A549 (cell line): ENCODE measurements at regions not wholly inside any gene's neighbourhood (a gene's known extent, or its start where the extent isn't known, plus 50 kb on each side); places are given as distances from the start of the nearest gene placed in this dataset.

Experiments used
- ATAC-seq, 2 experiments: fragments of 200-7000 bp in 1 of 2; fragments of >200 bp in 1 of 2; cut with Nextera tagmentation in 1 of 2; cut with Tn5 transposase in 1 of 2; 3 replicates each; pipeline versions ENCODE4 v1.8.0 to v1.9.1; 2018 to 2020; ENCODE audit warnings: mild to moderate bottlenecking in 1 of 2, moderate library complexity in 1 of 2
- CTCF ChIA-PET: fragments of 300-600 bp; sonication (Branson Sonifier 250); formaldehyde crosslinking; extraction: SDS; loops from one replicate; lab custom pipeline; 2021; ENCODE audit warnings: antibody characterized with exemption, inconsistent platforms; lab: Yijun Ruan, JAX
- POLR2A ChIA-PET: fragments of 350-600 bp; formaldehyde crosslinking; extraction: SDS; loops from one replicate; lab custom pipeline; 2021; ENCODE audit warnings: antibody characterized with exemption, inconsistent platforms; lab: Yijun Ruan, JAX
- DNase-seq, 2 experiments: peaks; one replicate each; pipeline versions ENCODE4 v3.0.0 to v3.0.0-alpha.2; 2011 to 2016; ENCODE audit warnings: low read depth in 1 of 2, low spot score in 1 of 2
- FAIRE-seq: peaks from 2 replicates; lab custom pipeline; 2011; peaks lifted over from hg19 to GRCh38; lab: Jason Lieb, UNC
- H3K27ac ChIP-seq, 2 experiments: fragments of >200 bp; sonication (Bioruptor Twin); formaldehyde crosslinking; 3 replicates each; pipeline ENCODE4 v1.5.1; 2016 to 2017
- H3K4me1 ChIP-seq: fragments of >200 bp; sonication (Bioruptor Twin); formaldehyde crosslinking; 3 replicates; pipeline ENCODE4 v1.6.1; 2016
- H3K4me2 ChIP-seq: fragments of >200 bp; sonication (Bioruptor Twin); formaldehyde crosslinking; 3 replicates; pipeline ENCODE4 v1.6.1; 2016
- H3K4me3 ChIP-seq: fragments of >200 bp; sonication (Bioruptor Twin); formaldehyde crosslinking; 3 replicates; pipeline ENCODE4 v1.5.1; 2016
- H3K9me3 ChIP-seq: fragments of >200 bp; sonication (Bioruptor Twin); formaldehyde crosslinking; 3 replicates; pipeline ENCODE4 v1.6.1; 2016
- BCL3 ChIP-seq: fragments of >200 bp; sonication (Bioruptor Twin); formaldehyde crosslinking; IDR thresholded peaks from 3 replicates; pipeline ENCODE4 v1.6.1; 2016
- BHLHE40 ChIP-seq: IDR thresholded peaks from 2 replicates; pipeline ENCODE4 v1.6.1; 2012; ENCODE audit warnings: low read depth, low read length, inconsistent platforms
- CBX2 ChIP-seq: fragments of 200-600 bp; sonication (generic); IDR thresholded peaks from 2 replicates; pipeline ENCODE4 v1.6.1; 2016; ENCODE audit warnings: low read depth, mild to moderate bottlenecking, borderline replicate concordance
- CEBPB ChIP-seq, 2 experiments: fragments of >200 bp in 1 of 2; sonication (Bioruptor Twin) in 1 of 2; formaldehyde crosslinking in 1 of 2; IDR thresholded peaks; 2 replicates each; pipeline ENCODE4 v1.6.1; 2012 to 2016
- CHD2 ChIP-seq: fragments of 150-350 bp; IDR thresholded peaks from 2 replicates; pipeline ENCODE4 v1.6.1; 2014; ENCODE audit warnings: low read length; ENCODE audit not compliant: partially characterized antibody
- CHD4 ChIP-seq: fragments of 200-600 bp; sonication (generic); IDR thresholded peaks from 2 replicates; pipeline ENCODE4 v1.6.1; 2016; ENCODE audit warnings: antibody characterized with exemption, mild to moderate bottlenecking, borderline replicate concordance
- E2F6 ChIP-seq: IDR thresholded peaks from 2 replicates; pipeline ENCODE4 v1.6.1; 2012; ENCODE audit warnings: low read depth, borderline replicate concordance
- EHF ChIP-seq: fragments of 250-450 bp; sonication (Bioruptor Pico); IDR thresholded peaks from 2 replicates; pipeline ENCODE4 v1.5.0; 2020; ENCODE audit warnings: mild to moderate bottlenecking
- EHMT2 ChIP-seq: fragments of 200-600 bp; sonication (generic); IDR thresholded peaks from 2 replicates; pipeline ENCODE4 v1.6.1; 2016; ENCODE audit warnings: antibody characterized with exemption, low read depth, mild to moderate bottlenecking, moderate library complexity
- ELK1 ChIP-seq: fragments of 150-350 bp; IDR thresholded peaks from 2 replicates; pipeline ENCODE4 v1.6.1; 2014; ENCODE audit warnings: low read depth, mild to moderate bottlenecking, low read length
- HEYL ChIP-seq: fragments of 250-450 bp; sonication (Bioruptor Pico); IDR thresholded peaks from 2 replicates; pipeline ENCODE4 v1.8.0; 2021; ENCODE audit warnings: mild to moderate bottlenecking, moderate library complexity
- HOXB13 ChIP-seq: fragments of 250-450 bp; sonication (Bioruptor Pico); IDR thresholded peaks from 2 replicates; pipeline ENCODE4 v1.5.0; 2020; ENCODE audit warnings: low read depth, mild to moderate bottlenecking, moderate library complexity
- JUNB ChIP-seq: fragments of >200 bp; sonication (Bioruptor Twin); formaldehyde crosslinking; IDR thresholded peaks from 2 replicates; pipeline ENCODE4 v1.6.1; 2016
- KDM1A ChIP-seq: fragments of 200-600 bp; sonication (generic); IDR thresholded peaks from 2 replicates; pipeline ENCODE4 v1.6.1; 2016; ENCODE audit warnings: low read depth, mild to moderate bottlenecking
- MAFK ChIP-seq: fragments of 450-650 bp; IDR thresholded peaks from 2 replicates; pipeline ENCODE4 v1.6.1; 2014; ENCODE audit not compliant: partially characterized antibody
- NFE2L2 ChIP-seq: fragments of 150-350 bp; conservative IDR thresholded peaks from 2 replicates; pipeline ENCODE4 v1.6.1; 2014; ENCODE audit warnings: low read length
- POLR2A ChIP-seq: IDR thresholded peaks from 2 replicates; pipeline ENCODE4 v1.6.1; 2012; ENCODE audit warnings: mild to moderate bottlenecking, low read length
- POLR2AphosphoS2 ChIP-seq: conservative IDR thresholded peaks from 2 replicates; pipeline ENCODE4 v1.6.1; 2012; ENCODE audit warnings: low read length, improper control_type of control experiment, inconsistent platforms
- RARB ChIP-seq: fragments of 250-450 bp; sonication (Bioruptor Pico); IDR thresholded peaks from 2 replicates; pipeline ENCODE4 v1.8.0; 2021; ENCODE audit warnings: mild to moderate bottlenecking, moderate library complexity
- RCOR1 ChIP-seq: fragments of 150-350 bp; IDR thresholded peaks from 2 replicates; pipeline ENCODE4 v1.6.1; 2014; ENCODE audit warnings: antibody characterized with exemption, low read length, low read depth
- RFX5 ChIP-seq: fragments of 450-650 bp; IDR thresholded peaks from 2 replicates; pipeline ENCODE4 v1.7.1; 2014; ENCODE audit warnings: antibody characterized with exemption, mild to moderate bottlenecking, moderate library complexity
- SREBF2 ChIP-seq: fragments of 450-650 bp; IDR thresholded peaks from 2 replicates; pipeline ENCODE4 v1.6.1; 2014; ENCODE audit warnings: mild to moderate bottlenecking, moderate library complexity
- TP53 ChIP-seq: fragments of 250-450 bp; sonication (Bioruptor Pico); IDR thresholded peaks from 2 replicates; pipeline ENCODE4 v1.5.0; 2021; ENCODE audit warnings: mild to moderate bottlenecking, moderate library complexity
- ZNF302 ChIP-seq: fragments of 250-450 bp; sonication (Bioruptor Pico); IDR thresholded peaks from 2 replicates; pipeline ENCODE4 v1.9.0; 2021; ENCODE audit warnings: inconsistent platforms, mild to moderate bottlenecking, moderate library complexity
- ZSCAN20 ChIP-seq: fragments of 250-450 bp; sonication (Bioruptor Pico); IDR thresholded peaks from 2 replicates; pipeline ENCODE4 v1.8.0; 2022; ENCODE audit warnings: mild to moderate bottlenecking, moderate library complexity
- WGBS: methylation state at CpG from one replicate; pipeline ENCODE4 v1.1.6; 2017; ENCODE audit errors: missing lambda C conversion rate; 5-methylcytosine and 5-hydroxymethylcytosine counted together
- TF ChIP-seq, protein P1 (sequence below): IDR thresholded peaks from 2 replicates; pipeline ENCODE4 v1.6.1; 2012
- TF ChIP-seq, protein P2 (sequence below): fragments of 450-650 bp; IDR thresholded peaks from 2 replicates; pipeline ENCODE4 v1.6.1; 2014; ENCODE audit warnings: antibody characterized with exemption
- TF ChIP-seq, protein P3 (sequence below): IDR thresholded peaks from 2 replicates; pipeline ENCODE4 v1.6.1; 2012
- TF ChIP-seq, protein P4 (sequence below): fragments of >200 bp; sonication (Bioruptor Twin); formaldehyde crosslinking; IDR thresholded peaks from 2 replicates; pipeline ENCODE4 v1.6.1; 2016
- TF ChIP-seq, protein P5 (sequence below): fragments of 250-450 bp; sonication (Bioruptor Pico); IDR thresholded peaks from 2 replicates; pipeline ENCODE4 v1.5.0; 2020; ENCODE audit warnings: low read depth, mild to moderate bottlenecking, moderate library complexity
- TF ChIP-seq, protein P6 (sequence below): fragments of 250-450 bp; sonication (Bioruptor Pico); IDR thresholded peaks from 2 replicates; pipeline ENCODE4 v1.5.0; 2021; ENCODE audit warnings: mild to moderate bottlenecking, moderate library complexity, borderline replicate concordance

GRCh38 chr7:90078921-90079320 lies 75.3 kb upstream of the STEAP1 start (continued):
- TF ChIP-seq ELK1 (no peak), POLR2A (no peak)
- TF ChIP-seq, protein P1, sequence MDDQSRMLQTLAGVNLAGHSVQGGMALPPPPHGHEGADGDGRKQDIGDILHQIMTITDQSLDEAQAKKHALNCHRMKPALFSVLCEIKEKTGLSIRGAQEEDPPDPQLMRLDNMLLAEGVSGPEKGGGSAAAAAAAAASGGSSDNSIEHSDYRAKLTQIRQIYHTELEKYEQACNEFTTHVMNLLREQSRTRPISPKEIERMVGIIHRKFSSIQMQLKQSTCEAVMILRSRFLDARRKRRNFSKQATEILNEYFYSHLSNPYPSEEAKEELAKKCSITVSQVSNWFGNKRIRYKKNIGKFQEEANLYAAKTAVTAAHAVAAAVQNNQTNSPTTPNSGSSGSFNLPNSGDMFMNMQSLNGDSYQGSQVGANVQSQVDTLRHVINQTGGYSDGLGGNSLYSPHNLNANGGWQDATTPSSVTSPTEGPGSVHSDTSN, result no peak
- TF ChIP-seq, all 56 proteins: peak for 0

DNA sequence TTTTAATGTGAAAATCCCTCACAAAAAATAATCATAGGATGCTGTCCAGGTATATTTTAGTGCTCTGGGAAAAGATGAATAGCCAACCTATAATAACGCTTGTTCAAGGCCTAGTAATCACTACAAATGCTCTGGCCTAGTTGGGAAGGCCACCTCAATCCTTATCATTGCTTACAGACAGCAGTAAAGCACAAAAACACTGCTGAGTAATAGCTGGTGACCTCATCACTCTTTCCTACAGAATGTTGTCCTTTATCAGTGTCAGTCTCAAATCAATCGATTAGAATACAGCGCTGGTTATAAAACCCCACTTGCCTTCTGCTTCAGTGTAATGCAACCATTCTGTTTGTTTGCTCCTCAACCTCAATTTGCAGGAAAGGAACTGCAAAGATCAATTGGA lies 72.6 kb upstream of the STEAP1 start:
- Histone ChIP-seq H3K4me1 (no peaks in the 10 kb centered on the region), H3K4me2 (no peak overlapping the region), H3K4me3 (no peak overlapping the region), H3K9me3 (no peaks in the 10 kb centered on the region), H3K27ac (no peak overlapping the region)
- DNase-seq (no peak), ATAC-seq (no peak), FAIRE-seq (no peak)
- POLR2A ChIA-PET, result no interaction called here
- CTCF ChIA-PET, result no interaction called here
- no peak for TF ChIP-seq POLR2AphosphoS2
- no peak for TF ChIP-seq TP53 (CRISPR knock-in tag)
- TF ChIP-seq CHD2, result no peak
- TF ChIP-seq RARB (CRISPR knock-in tag), result no peak
- TF ChIP-seq NFE2L2, result no peak
- TF ChIP-seq ZNF302, result no peak
- no peak for TF ChIP-seq RCOR1
- TF ChIP-seq HOXB13, result no peak
- TF ChIP-seq BHLHE40, result no peak
- TF ChIP-seq, protein P2, sequence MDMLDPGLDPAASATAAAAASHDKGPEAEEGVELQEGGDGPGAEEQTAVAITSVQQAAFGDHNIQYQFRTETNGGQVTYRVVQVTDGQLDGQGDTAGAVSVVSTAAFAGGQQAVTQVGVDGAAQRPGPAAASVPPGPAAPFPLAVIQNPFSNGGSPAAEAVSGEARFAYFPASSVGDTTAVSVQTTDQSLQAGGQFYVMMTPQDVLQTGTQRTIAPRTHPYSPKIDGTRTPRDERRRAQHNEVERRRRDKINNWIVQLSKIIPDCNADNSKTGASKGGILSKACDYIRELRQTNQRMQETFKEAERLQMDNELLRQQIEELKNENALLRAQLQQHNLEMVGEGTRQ, result no peak
- no peak for TF ChIP-seq SREBF2
- TF ChIP-seq HEYL, result no peak
- no peak for TF ChIP-seq E2F6
- 37% methylated on average over 3 of the region's 3 CpGs for WGBS

DNA sequence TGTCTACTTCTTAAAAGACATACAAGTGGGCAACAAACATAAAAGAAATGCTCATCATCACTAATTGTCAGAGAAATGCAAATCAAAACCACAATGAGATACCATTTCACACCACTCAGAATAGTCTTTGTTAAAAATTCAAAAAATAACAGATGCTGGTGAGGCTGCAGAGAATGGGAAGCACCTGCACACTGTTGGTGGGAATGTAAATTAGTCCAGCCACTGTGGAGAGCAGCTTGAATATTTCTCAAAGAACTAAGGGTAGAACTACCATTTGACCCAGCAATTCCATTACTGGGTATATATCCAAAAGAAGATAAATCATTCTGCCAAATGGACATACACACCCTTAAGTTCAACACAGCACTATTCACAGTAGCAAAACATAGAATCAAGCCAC lies 61.8 kb upstream of the STEAP1 start:
- no peak for ATAC-seq
- H3K4me2 ChIP-seq, result no peak overlapping the region
- H3K9me3 ChIP-seq, result no peaks in the 10 kb centered on the region
- ChIA-PET CTCF (interaction anchor here (1.3 kb wide), 1 partner anchor 15 kb away, joined by 3 read pairs; no protein-coding TSS in a partner anchor), POLR2A (no interaction called here)
- no peak overlapping the region for H3K4me3 ChIP-seq
- no peak for DNase-seq
- no peak overlapping the region for H3K27ac ChIP-seq
- no peak for FAIRE-seq
- H3K4me1 ChIP-seq, result no peaks in the 10 kb centered on the region
- TF ChIP-seq KDM1A (no peak), ZSCAN20 (CRISPR knock-in tag) (no peak), ZNF302 (no peak), EHF (CRISPR knock-in tag) (no peak), JUNB (no peak), CHD4 (no peak), TP53 (CRISPR knock-in tag) (no peak), CEBPB (IDR thresholded peaks at IDR 0.05) (no peak), RFX5 (no peak), CBX2 (no peak), MAFK (no peak), EHMT2 (no peak), BCL3 (no peak)
- TF ChIP-seq, protein P3, sequence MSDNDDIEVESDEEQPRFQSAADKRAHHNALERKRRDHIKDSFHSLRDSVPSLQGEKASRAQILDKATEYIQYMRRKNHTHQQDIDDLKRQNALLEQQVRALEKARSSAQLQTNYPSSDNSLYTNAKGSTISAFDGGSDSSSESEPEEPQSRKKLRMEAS, result no peak
- TF ChIP-seq, protein P4, sequence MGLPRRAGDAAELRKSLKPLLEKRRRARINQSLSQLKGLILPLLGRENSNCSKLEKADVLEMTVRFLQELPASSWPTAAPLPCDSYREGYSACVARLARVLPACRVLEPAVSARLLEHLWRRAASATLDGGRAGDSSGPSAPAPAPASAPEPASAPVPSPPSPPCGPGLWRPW, result no peak
- TF ChIP-seq, protein P5, sequence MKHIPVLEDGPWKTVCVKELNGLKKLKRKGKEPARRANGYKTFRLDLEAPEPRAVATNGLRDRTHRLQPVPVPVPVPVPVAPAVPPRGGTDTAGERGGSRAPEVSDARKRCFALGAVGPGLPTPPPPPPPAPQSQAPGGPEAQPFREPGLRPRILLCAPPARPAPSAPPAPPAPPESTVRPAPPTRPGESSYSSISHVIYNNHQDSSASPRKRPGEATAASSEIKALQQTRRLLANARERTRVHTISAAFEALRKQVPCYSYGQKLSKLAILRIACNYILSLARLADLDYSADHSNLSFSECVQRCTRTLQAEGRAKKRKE, result no peak
- TF ChIP-seq, protein P6, sequence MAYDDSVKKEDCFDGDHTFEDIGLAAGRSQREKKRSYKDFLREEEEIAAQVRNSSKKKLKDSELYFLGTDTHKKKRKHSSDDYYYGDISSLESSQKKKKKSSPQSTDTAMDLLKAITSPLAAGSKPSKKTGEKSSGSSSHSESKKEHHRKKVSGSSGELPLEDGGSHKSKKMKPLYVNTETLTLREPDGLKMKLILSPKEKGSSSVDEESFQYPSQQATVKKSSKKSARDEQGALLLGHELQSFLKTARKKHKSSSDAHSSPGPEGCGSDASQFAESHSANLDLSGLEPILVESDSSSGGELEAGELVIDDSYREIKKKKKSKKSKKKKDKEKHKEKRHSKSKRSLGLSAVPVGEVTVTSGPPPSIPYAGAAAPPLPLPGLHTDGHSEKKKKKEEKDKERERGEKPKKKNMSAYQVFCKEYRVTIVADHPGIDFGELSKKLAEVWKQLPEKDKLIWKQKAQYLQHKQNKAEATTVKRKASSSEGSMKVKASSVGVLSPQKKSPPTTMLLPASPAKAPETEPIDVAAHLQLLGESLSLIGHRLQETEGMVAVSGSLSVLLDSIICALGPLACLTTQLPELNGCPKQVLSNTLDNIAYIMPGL (CRISPR knock-in tag), result no peak
